Activated CD4-positive, alpha-beta T cell treated with anti-CD3 and anti-CD28 coated beads for 36 hours (primary cell): ENCODE measurements at regions not wholly inside any gene's neighbourhood (a gene's known extent, or its start where the extent isn't known, plus 50 kb on each side); places are given as distances from the start of the nearest gene placed in this dataset.

Experiments
- ATAC-seq: fragments of 200-7000 bp; cut with Tn5 transposase; one replicate; pipeline ENCODE4 v1.10.0; 2021; ENCODE audit warnings: mild to moderate bottlenecking, moderate library complexity
- CTCF ChIA-PET: fragments of 350-600 bp; sonication (Branson Sonifier 250); formaldehyde crosslinking; loops from one replicate; lab custom pipeline; 2021; ENCODE audit warnings: antibody characterized with exemption; lab: Charles Lee
- POLR2A ChIA-PET: fragments of 350-600 bp; sonication (Branson Sonifier 250); formaldehyde crosslinking; loops from one replicate; lab custom pipeline; 2021; ENCODE audit warnings: antibody characterized with exemption, inconsistent platforms; lab: Charles Lee
- DNase-seq: peaks from one replicate; pipeline ENCODE4 v3.0.0-alpha.2; 2020
- H3K27ac Mint-ChIP-seq: one replicate; pipeline ENCODE4 v1.8.0; 2021; ENCODE audit warnings: mixed read lengths
- H3K27me3 Mint-ChIP-seq: one replicate; pipeline ENCODE4 v1.8.0; 2021; ENCODE audit warnings: mixed read lengths
- H3K36me3 Mint-ChIP-seq: one replicate; pipeline ENCODE4 v1.8.0; 2021; ENCODE audit warnings: low read depth, mixed read lengths
- H3K4me1 Mint-ChIP-seq: one replicate; pipeline ENCODE4 v1.8.0; 2021; ENCODE audit warnings: mixed read lengths
- H3K4me3 Mint-ChIP-seq: one replicate; pipeline ENCODE4 v1.8.0; 2021; ENCODE audit warnings: mild to moderate bottlenecking, moderate library complexity, mixed read lengths
- H3K9me3 Mint-ChIP-seq: one replicate; pipeline ENCODE4 v1.8.0; 2021; ENCODE audit warnings: low read depth, mixed read lengths
- intact Hi-C, 2 experiments: fragments of 100-400 bp; cut with DNase I in 1 of 2; cut with micrococcal nuclease in 1 of 2; formaldehyde crosslinking; loops; one replicate each; pipeline versions ENCODE4 v1.14.2 to v1.15.1; 2022 to 2024; cut with DNase I, micrococcal nuclease

DNA sequence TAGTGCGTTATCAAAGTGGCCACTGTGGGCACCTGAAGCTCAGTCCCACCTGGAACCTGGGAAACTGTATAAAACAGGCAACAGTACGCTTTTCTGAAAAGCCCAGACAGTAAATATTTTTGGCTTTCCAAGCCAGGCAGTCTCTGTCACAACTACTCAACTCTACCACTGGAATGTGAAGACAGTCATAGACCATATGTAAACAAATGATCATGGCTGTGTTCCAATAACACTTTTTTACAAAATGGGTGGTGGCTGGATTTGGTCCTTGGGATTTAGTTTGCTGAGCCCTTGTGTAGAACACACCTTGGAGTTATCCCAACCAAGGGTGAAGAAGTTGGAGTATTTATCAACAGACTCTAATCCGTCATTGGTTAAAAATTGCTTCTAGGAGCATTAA is 259.9 kb downstream of the SKIDA1 start:
- Mint-ChIP-seq H3K9me3 (peaks cover 1% of the 10 kb centered on the region), H3K4me1 (no peaks in the 10 kb centered on the region), H3K36me3 (no peaks in the 10 kb centered on the region), H3K27me3 (no peaks in the 10 kb centered on the region), H3K27ac (no peak overlapping the region), H3K4me3 (no peak overlapping the region)
- CTCF ChIA-PET = no interaction called here
- POLR2A ChIA-PET = interaction anchor here (0.8 kb wide), 1 partner anchor 384 kb away, joined by 3 read pairs; no protein-coding TSS in a partner anchor
- intact Hi-C loops = no loop called here
- no peak for ATAC-seq
- DNase-seq = no peak

GRCh38 chr10:21264271-21264670 is 261.2 kb downstream of the SKIDA1 start:
- Mint-ChIP-seq H3K27me3 (no peaks in the 10 kb centered on the region), H3K27ac (no peak overlapping the region), H3K4me1 (no peaks in the 10 kb centered on the region), H3K36me3 (no peaks in the 10 kb centered on the region), H3K4me3 (no peak overlapping the region), H3K9me3 (no peaks in the 10 kb centered on the region)
- intact Hi-C loops = no loop called here
- ChIA-PET CTCF (no interaction called here), POLR2A (no interaction called here)
- ATAC-seq (no peak), DNase-seq (no peak)

DNA sequence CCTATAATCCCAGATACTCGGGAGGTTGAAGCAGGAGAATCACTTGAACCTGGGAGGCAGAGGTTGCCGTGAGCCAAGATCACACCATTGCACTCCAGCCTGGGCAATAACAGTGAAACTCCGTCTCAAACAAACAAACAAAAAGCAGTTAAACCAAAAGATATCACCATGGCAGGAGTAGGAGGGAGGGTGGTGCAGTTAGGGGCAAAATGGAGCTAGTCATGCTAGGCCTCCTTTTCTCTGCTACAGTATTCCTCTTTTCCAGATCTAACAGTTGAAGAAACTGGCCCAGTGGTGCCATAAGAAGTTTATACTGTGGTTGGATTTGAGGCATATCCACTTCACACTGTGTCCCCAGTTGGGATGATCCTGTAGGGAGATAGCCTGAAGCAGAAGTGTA is 261.6 kb downstream of the SKIDA1 start:
- no peaks in the 10 kb centered on the region for H3K27me3 Mint-ChIP-seq
- CTCF ChIA-PET = no interaction called here
- H3K4me3 Mint-ChIP-seq = no peak overlapping the region
- POLR2A ChIA-PET = no interaction called here
- H3K4me1 Mint-ChIP-seq = no peaks in the 10 kb centered on the region
- H3K27ac Mint-ChIP-seq = no peak overlapping the region
- no peak for ATAC-seq
- no peak for DNase-seq
- intact Hi-C loops = no loop called here
- H3K9me3 Mint-ChIP-seq = no peaks in the 10 kb centered on the region
- H3K36me3 Mint-ChIP-seq = no peaks in the 10 kb centered on the region

GRCh38 chr10:21263263-21263803 is 262.1 kb downstream of the SKIDA1 start:
- H3K4me3 Mint-ChIP-seq = no peak overlapping the region
- H3K4me1 Mint-ChIP-seq = no peaks in the 10 kb centered on the region
- no peaks in the 10 kb centered on the region for H3K27me3 Mint-ChIP-seq
- H3K9me3 Mint-ChIP-seq = no peaks in the 10 kb centered on the region
- DNase-seq = no peak
- ChIA-PET CTCF (no interaction called here), POLR2A (no interaction called here)
- no peak overlapping the region for H3K27ac Mint-ChIP-seq
- no peak for ATAC-seq
- intact Hi-C loops = no loop called here
- no peaks in the 10 kb centered on the region for H3K36me3 Mint-ChIP-seq

GRCh38 chr10:21261842-21262294 is 263.6 kb downstream of the SKIDA1 start:
- intact Hi-C loops = no loop called here

GRCh38 chr10:21260506-21261149 is 264.9 kb downstream of the SKIDA1 start:
- CTCF ChIA-PET = no interaction called here
- POLR2A ChIA-PET = no interaction called here
- Mint-ChIP-seq H3K27ac (no peak overlapping the region), H3K9me3 (no peaks in the 10 kb centered on the region), H3K4me1 (no peaks in the 10 kb centered on the region), H3K27me3 (no peaks in the 10 kb centered on the region), H3K4me3 (no peak overlapping the region), H3K36me3 (no peaks in the 10 kb centered on the region)
- no peak for ATAC-seq
- no peak for DNase-seq
- intact Hi-C loops = no loop called here

More at GRCh38 chr10:21261842-21262294, 263.6 kb downstream of the SKIDA1 start:
- Mint-ChIP-seq H3K36me3 (no peaks in the 10 kb centered on the region), H3K4me1 (no peaks in the 10 kb centered on the region), H3K27ac (no peak overlapping the region), H3K4me3 (no peak overlapping the region), H3K9me3 (no peaks in the 10 kb centered on the region), H3K27me3 (no peaks in the 10 kb centered on the region)
- ChIA-PET CTCF (no interaction called here), POLR2A (no interaction called here)
- no peak for ATAC-seq
- no peak for DNase-seq

GRCh38 chr10:21260066-21260465 is 265.4 kb downstream of the SKIDA1 start:
- Mint-ChIP-seq H3K27ac (no peak overlapping the region), H3K27me3 (no peaks in the 10 kb centered on the region), H3K4me3 (no peak overlapping the region), H3K9me3 (no peaks in the 10 kb centered on the region), H3K36me3 (no peaks in the 10 kb centered on the region), H3K4me1 (no peaks in the 10 kb centered on the region)
- DNase-seq (no peak), ATAC-seq (no peak)
- intact Hi-C loops = no loop called here
- ChIA-PET POLR2A (no interaction called here), CTCF (no interaction called here)

GRCh38 chr10:21257919-21258318 is 267.6 kb downstream of the SKIDA1 start:
- DNase-seq (no peak), ATAC-seq (no peak)
- no peaks in the 10 kb centered on the region for H3K9me3 Mint-ChIP-seq
- POLR2A ChIA-PET = no interaction called here
- no peak overlapping the region for H3K27ac Mint-ChIP-seq
- intact Hi-C loops = no loop called here
- H3K36me3 Mint-ChIP-seq = no peaks in the 10 kb centered on the region
- CTCF ChIA-PET = interaction anchor here (1.5 kb wide), 1 partner anchor 11 kb away, joined by 3 read pairs; no protein-coding TSS in a partner anchor
- H3K27me3 Mint-ChIP-seq = no peaks in the 10 kb centered on the region
- no peaks in the 10 kb centered on the region for H3K4me1 Mint-ChIP-seq
- H3K4me3 Mint-ChIP-seq = no peak overlapping the region

DNA sequence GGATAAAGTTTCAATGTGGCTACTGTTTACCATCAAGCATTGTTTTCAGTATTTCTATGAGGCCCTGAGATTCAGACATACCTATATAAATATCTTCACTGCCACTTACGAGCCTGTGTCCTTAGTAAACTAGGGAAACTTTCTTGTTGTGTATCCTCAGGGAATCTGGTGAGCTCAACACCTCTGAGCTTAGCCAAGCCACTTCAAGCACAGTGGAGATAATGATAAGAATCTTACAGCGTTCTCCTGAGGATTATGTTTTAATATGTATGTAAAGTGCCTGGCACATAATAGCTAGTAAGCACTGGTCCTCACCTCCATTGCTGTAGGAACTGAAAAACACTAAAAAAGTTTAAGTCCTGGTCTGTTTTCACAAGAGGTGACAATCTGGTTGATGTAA is 268.3 kb downstream of the SKIDA1 start:
- ATAC-seq = no peak
- H3K27ac Mint-ChIP-seq = no peak overlapping the region
- CTCF ChIA-PET = interaction anchor here (0.6 to 1.1 kb wide), 2 partner anchors 40 to 61 kb away, joined by 3 read pairs; no protein-coding TSS in a partner anchor
- POLR2A ChIA-PET = interaction anchor here (0.6 kb wide), 1 partner anchor 94 kb away, joined by 4 read pairs; no protein-coding TSS in a partner anchor
- H3K4me3 Mint-ChIP-seq = no peak overlapping the region
- intact Hi-C loops = no loop called here
- no peaks in the 10 kb centered on the region for H3K9me3 Mint-ChIP-seq
- H3K27me3 Mint-ChIP-seq = no peaks in the 10 kb centered on the region
- no peak for DNase-seq
- no peaks in the 10 kb centered on the region for H3K36me3 Mint-ChIP-seq
- no peaks in the 10 kb centered on the region for H3K4me1 Mint-ChIP-seq

GRCh38 chr10:21249435-21249834 is 276.0 kb downstream of the SKIDA1 start:
- Mint-ChIP-seq H3K4me1 (no peaks in the 10 kb centered on the region), H3K36me3 (no peaks in the 10 kb centered on the region), H3K27ac (no peak overlapping the region), H3K27me3 (peaks cover 10% of the 10 kb centered on the region), H3K9me3 (no peaks in the 10 kb centered on the region), H3K4me3 (no peak overlapping the region)
- ATAC-seq (no peak), DNase-seq (no peak)
- POLR2A ChIA-PET = interaction anchor here (0.6 kb wide), 1 partner anchor 292 kb away, joined by 3 read pairs; no protein-coding TSS in a partner anchor
- CTCF ChIA-PET = no interaction called here
- intact Hi-C loops = no loop called here

GRCh38 chr10:21247592-21247991 is 277.9 kb downstream of the SKIDA1 start:
- Mint-ChIP-seq H3K4me1 (no peaks in the 10 kb centered on the region), H3K27ac (no peak overlapping the region), H3K27me3 (peaks cover 10% of the 10 kb centered on the region), H3K4me3 (no peak overlapping the region), H3K36me3 (no peaks in the 10 kb centered on the region), H3K9me3 (no peaks in the 10 kb centered on the region)
- DNase-seq = no peak
- POLR2A ChIA-PET = no interaction called here
- intact Hi-C loops = no loop called here
- ATAC-seq = no peak
- CTCF ChIA-PET = no interaction called here

DNA sequence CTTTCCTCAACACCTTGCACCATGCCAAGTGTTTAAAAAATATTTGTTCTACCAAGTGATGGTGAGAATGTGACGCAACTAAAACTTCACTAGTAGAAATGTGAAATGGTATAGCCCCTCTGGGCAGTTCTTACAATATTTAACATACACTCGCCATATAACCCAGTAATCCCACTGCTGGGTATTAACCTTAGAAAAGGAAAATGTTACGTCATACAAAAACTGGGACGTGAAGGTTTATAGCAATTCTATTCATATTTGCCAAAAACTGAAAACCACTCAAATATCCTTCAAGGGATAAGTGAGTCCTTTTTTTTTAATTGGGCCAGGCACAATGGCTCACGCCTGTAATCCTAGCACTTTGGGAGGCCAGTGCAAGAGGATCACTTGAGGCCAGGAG is 279.3 kb downstream of the SKIDA1 start:
- DNase-seq = no peak
- Mint-ChIP-seq H3K9me3 (no peaks in the 10 kb centered on the region), H3K4me1 (no peaks in the 10 kb centered on the region), H3K27ac (no peak overlapping the region), H3K36me3 (no peaks in the 10 kb centered on the region), H3K4me3 (no peak overlapping the region), H3K27me3 (peaks cover 10% of the 10 kb centered on the region)
- intact Hi-C loops = no loop called here
- CTCF ChIA-PET = interaction anchor here (0.7 kb wide), 1 partner anchor 136 kb away, joined by 3 read pairs; no protein-coding TSS in a partner anchor
- ATAC-seq = no peak
- POLR2A ChIA-PET = no interaction called here
